ENCODE measurements at regions not wholly inside any gene's neighbourhood (a gene's known extent, or its start where the extent isn't known, plus 50 kb on each side); places are given as distances from the start of the nearest gene placed in this dataset.

DNA sequence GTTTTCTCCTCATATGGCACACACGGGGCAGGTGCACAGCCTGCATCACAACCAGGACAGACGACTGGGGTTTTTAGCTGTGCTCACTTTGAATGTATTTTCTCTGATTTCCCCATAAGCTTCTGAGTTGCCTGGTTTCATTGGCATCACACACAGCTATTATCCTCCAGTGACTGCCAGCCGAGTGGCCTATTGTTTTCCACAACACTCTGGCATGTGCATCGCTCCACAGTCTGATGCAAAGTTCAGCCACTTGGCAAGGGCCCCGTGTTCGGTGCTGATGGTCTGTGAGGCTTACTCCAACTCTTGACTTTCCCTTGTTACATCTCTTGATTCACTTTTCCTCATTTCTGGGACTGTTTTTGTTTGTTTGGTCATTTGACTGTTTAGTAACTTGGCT lies 593.1 kb downstream of the CBLN2 start:
- H3F3A ChIP-seq (ENCODE audit: insufficient read depth, low read length) = no peaks in the 10 kb centered on the region
- H2AFZ ChIP-seq (ENCODE audit: low read length) = no peak overlapping the region
- H4K20me1 ChIP-seq (ENCODE audit: insufficient read depth, low read length) = no peaks in the 10 kb centered on the region
- H3K27ac ChIP-seq (ENCODE audit: low read length) = no peak overlapping the region
- no peaks in the 10 kb centered on the region for H3K79me2 ChIP-seq (ENCODE audit: low read length)
- no peaks in the 10 kb centered on the region for H3K27me3 ChIP-seq (replicated peaks; ENCODE audit: insufficient read depth, low read length)
- no peak overlapping the region for H3K4me2 ChIP-seq (ENCODE audit: low read depth, low read length)
- H3K36me3 ChIP-seq (replicated peaks; ENCODE audit: insufficient read depth, low read length) = no peaks in the 10 kb centered on the region
- no peaks in the 10 kb centered on the region for H3K4me1 ChIP-seq (ENCODE audit: low read length)
- no peaks in the 10 kb centered on the region for H3K9me2 ChIP-seq (replicated peaks; ENCODE audit: insufficient read depth, low read length)
- H3K4me3 ChIP-seq (ENCODE audit: low read length) = no peak overlapping the region
- no peak overlapping the region for H3K9ac ChIP-seq (ENCODE audit: low read length)
- no peak for TF ChIP-seq EZH2phosphoT487 (IDR thresholded peaks at IDR 0.05; ENCODE audit: low read length)
- no peaks in the 10 kb centered on the region for H3K9me3 ChIP-seq (replicated peaks; ENCODE audit: insufficient read depth, low read length)
- no peak for DNase-seq

- Histone ChIP-seq H3K4me1 (ENCODE audit: low read length) (no peaks in the 10 kb centered on the region), H2AFZ (ENCODE audit: low read length) (no peak overlapping the region), H3K4me3 (ENCODE audit: low read length) (no peak overlapping the region), H3F3A (ENCODE audit: insufficient read depth, low read length) (no peaks in the 10 kb centered on the region), H3K9ac (ENCODE audit: low read length) (no peak overlapping the region), H3K27me3 (replicated peaks; ENCODE audit: insufficient read depth, low read length) (no peaks in the 10 kb centered on the region), H3K9me2 (replicated peaks; ENCODE audit: insufficient read depth, low read length) (no peaks in the 10 kb centered on the region), H3K27ac (ENCODE audit: low read length) (no peak overlapping the region), H3K79me2 (ENCODE audit: low read length) (no peaks in the 10 kb centered on the region), H3K36me3 (replicated peaks; ENCODE audit: insufficient read depth, low read length) (no peaks in the 10 kb centered on the region), H4K20me1 (ENCODE audit: insufficient read depth, low read length) (no peaks in the 10 kb centered on the region), H3K4me2 (ENCODE audit: low read depth, low read length) (no peak overlapping the region), H3K9me3 (replicated peaks; ENCODE audit: insufficient read depth, low read length) (no peaks in the 10 kb centered on the region)
- no peak for DNase-seq
- TF ChIP-seq EZH2 (optimal IDR thresholded peaks at IDR 0.05; ENCODE audit: low read depth, low read length) = no peak
- TF ChIP-seq CTCF (IDR thresholded peaks at IDR 0.05; ENCODE audit: low read length) = no peak
- no peak for TF ChIP-seq EZH2phosphoT487 (IDR thresholded peaks at IDR 0.05; ENCODE audit: low read length)
Observed at GRCh38 chr18:71942433-71942832, 601.7 kb downstream of the CBLN2 start.

- DNase-seq = no peak
- Histone ChIP-seq H3K9me2 (replicated peaks; ENCODE audit: insufficient read depth, low read length) (no peaks in the 10 kb centered on the region), H3K27me3 (replicated peaks; ENCODE audit: insufficient read depth, low read length) (no peaks in the 10 kb centered on the region), H3K27ac (ENCODE audit: low read length) (no peak overlapping the region), H3K9ac (ENCODE audit: low read length) (no peak overlapping the region), H2AFZ (ENCODE audit: low read length) (no peak overlapping the region), H3F3A (ENCODE audit: insufficient read depth, low read length) (no peaks in the 10 kb centered on the region), H3K4me3 (ENCODE audit: low read length) (no peak overlapping the region), H3K79me2 (ENCODE audit: low read length) (no peaks in the 10 kb centered on the region), H3K9me3 (replicated peaks; ENCODE audit: insufficient read depth, low read length) (no peaks in the 10 kb centered on the region), H3K36me3 (replicated peaks; ENCODE audit: insufficient read depth, low read length) (no peaks in the 10 kb centered on the region), H3K4me2 (ENCODE audit: low read depth, low read length) (no peak overlapping the region), H3K4me1 (ENCODE audit: low read length) (no peaks in the 10 kb centered on the region), H4K20me1 (ENCODE audit: insufficient read depth, low read length) (no peaks in the 10 kb centered on the region)
- TF ChIP-seq EZH2 (optimal IDR thresholded peaks at IDR 0.05; ENCODE audit: low read depth, low read length) (no peak), CTCF (IDR thresholded peaks at IDR 0.05; ENCODE audit: low read length) (no peak), EZH2phosphoT487 (IDR thresholded peaks at IDR 0.05; ENCODE audit: low read length) (no peak)
Observed at GRCh38 chr18:71939483-71939882, 604.7 kb downstream of the CBLN2 start.

GRCh38 chr18:71936744-71937143 lies 607.4 kb downstream of the CBLN2 start:
- TF ChIP-seq EZH2 (optimal IDR thresholded peaks at IDR 0.05; ENCODE audit: low read depth, low read length) (no peak), CTCF (IDR thresholded peaks at IDR 0.05; ENCODE audit: low read length) (no peak), EZH2phosphoT487 (IDR thresholded peaks at IDR 0.05; ENCODE audit: low read length) (no peak)
- Histone ChIP-seq H4K20me1 (ENCODE audit: insufficient read depth, low read length) (no peaks in the 10 kb centered on the region), H3F3A (ENCODE audit: insufficient read depth, low read length) (no peaks in the 10 kb centered on the region), H3K9me3 (replicated peaks; ENCODE audit: insufficient read depth, low read length) (no peaks in the 10 kb centered on the region), H3K36me3 (replicated peaks; ENCODE audit: insufficient read depth, low read length) (no peaks in the 10 kb centered on the region), H3K79me2 (ENCODE audit: low read length) (no peaks in the 10 kb centered on the region), H2AFZ (ENCODE audit: low read length) (no peak overlapping the region), H3K27ac (ENCODE audit: low read length) (no peak overlapping the region), H3K9ac (ENCODE audit: low read length) (no peak overlapping the region), H3K4me2 (ENCODE audit: low read depth, low read length) (no peak overlapping the region), H3K4me1 (ENCODE audit: low read length) (no peaks in the 10 kb centered on the region), H3K9me2 (replicated peaks; ENCODE audit: insufficient read depth, low read length) (no peaks in the 10 kb centered on the region), H3K4me3 (ENCODE audit: low read length) (no peak overlapping the region), H3K27me3 (replicated peaks; ENCODE audit: insufficient read depth, low read length) (no peaks in the 10 kb centered on the region)
- no peak for DNase-seq
